ENCODE measurements at regions not wholly inside any gene's neighbourhood (a gene's known extent, or its start where the extent isn't known, plus 50 kb on each side); places are given as distances from the start of the nearest gene placed in this dataset.

GRCh38 chr11:128184981-128185380 lies 402.4 kb downstream of the ETS1 start:
- H3K27ac ChIP-seq (replicated peaks): no peak overlapping the region
- H3K4me3 ChIP-seq: no peak overlapping the region
- no peaks in the 10 kb centered on the region for H3K9me3 ChIP-seq (replicated peaks)
- TF ChIP-seq CTCF (IDR thresholded peaks at IDR 0.05; ENCODE audit: borderline replicate concordance): no peak
- intact Hi-C loops (cut with micrococcal nuclease): loop anchor here (10.0 kb wide), 1 partner anchor 100 kb away; no protein-coding TSS in a partner anchor
- no peaks in the 10 kb centered on the region for H3K27me3 ChIP-seq (ENCODE audit: low read depth)
- DNase-seq: no peak
- no peaks in the 10 kb centered on the region for H3K36me3 ChIP-seq
- H3K4me1 ChIP-seq: peaks cover 7% of the 10 kb centered on the region

GRCh38 chr11:128182844-128183243 lies 404.5 kb downstream of the ETS1 start:
- no peak overlapping the region for H3K27ac ChIP-seq (replicated peaks)
- intact Hi-C loops (cut with micrococcal nuclease): loop anchor here (10.0 kb wide), 1 partner anchor 102 kb away; no protein-coding TSS in a partner anchor

GRCh38 chr11:128181984-128182383 lies 405.4 kb downstream of the ETS1 start:
- no peaks in the 10 kb centered on the region for H3K36me3 ChIP-seq
- DNase-seq: no peak
- intact Hi-C loops (cut with micrococcal nuclease): loop anchor here (10.0 kb wide), 1 partner anchor 103 kb away; no protein-coding TSS in a partner anchor
- H3K9me3 ChIP-seq (replicated peaks): no peaks in the 10 kb centered on the region
- no peak overlapping the region for H3K27ac ChIP-seq (replicated peaks)
- no peak overlapping the region for H3K4me3 ChIP-seq
- TF ChIP-seq CTCF (IDR thresholded peaks at IDR 0.05; ENCODE audit: borderline replicate concordance): no peak
- H3K27me3 ChIP-seq (ENCODE audit: low read depth): no peaks in the 10 kb centered on the region
- H3K4me1 ChIP-seq: no peaks in the 10 kb centered on the region

More at GRCh38 chr11:128182844-128183243, 404.5 kb downstream of the ETS1 start:
- DNase-seq: no peak
- no peak overlapping the region for H3K4me3 ChIP-seq
- no peaks in the 10 kb centered on the region for H3K4me1 ChIP-seq
- H3K36me3 ChIP-seq: no peaks in the 10 kb centered on the region
- H3K27me3 ChIP-seq (ENCODE audit: low read depth): no peaks in the 10 kb centered on the region
- H3K9me3 ChIP-seq (replicated peaks): no peaks in the 10 kb centered on the region
- TF ChIP-seq CTCF (IDR thresholded peaks at IDR 0.05; ENCODE audit: borderline replicate concordance): no peak

GRCh38 chr11:128181088-128181480 lies 406.3 kb downstream of the ETS1 start:
- Histone ChIP-seq H3K4me1 (no peaks in the 10 kb centered on the region), H3K4me3 (no peak overlapping the region), H3K36me3 (no peaks in the 10 kb centered on the region), H3K27ac (replicated peaks) (no peak overlapping the region), H3K27me3 (ENCODE audit: low read depth) (no peaks in the 10 kb centered on the region), H3K9me3 (replicated peaks) (no peaks in the 10 kb centered on the region)
- intact Hi-C loops (cut with micrococcal nuclease): loop anchor here (10.0 kb wide), 1 partner anchor 104 kb away; no protein-coding TSS in a partner anchor
- TF ChIP-seq CTCF (IDR thresholded peaks at IDR 0.05; ENCODE audit: borderline replicate concordance): no peak
- DNase-seq: no peak

GRCh38 chr11:128180441-128181087 lies 406.8 kb downstream of the ETS1 start:
- Histone ChIP-seq H3K4me3 (no peak overlapping the region), H3K9me3 (replicated peaks) (no peaks in the 10 kb centered on the region), H3K4me1 (no peaks in the 10 kb centered on the region), H3K36me3 (no peaks in the 10 kb centered on the region), H3K27ac (replicated peaks) (no peak overlapping the region), H3K27me3 (ENCODE audit: low read depth) (no peaks in the 10 kb centered on the region)
- no peak for DNase-seq
- TF ChIP-seq CTCF (IDR thresholded peaks at IDR 0.05; ENCODE audit: borderline replicate concordance): no peak
- intact Hi-C loops (cut with micrococcal nuclease): loop anchor here (10.0 kb wide), 1 partner anchor 104 kb away; no protein-coding TSS in a partner anchor

Measured in left ventricle myocardium inferior (tissue), 1 donor.